Suprapubic skin (tissue), 4 donors: ENCODE measurements at regions not wholly inside any gene's neighbourhood (a gene's known extent, or its start where the extent isn't known, plus 50 kb on each side); places are given as distances from the start of the nearest gene placed in this dataset.

Experiments
- POLR2A ChIP-seq, 2 donors: fragments of 450-650 bp; IDR thresholded peaks; one replicate each; pipeline ENCODE4 v1.6.1; 2017; ENCODE audit warnings: antibody characterized with exemption in 2 of 2, mild to moderate bottlenecking in 2 of 2, moderate library complexity in 2 of 2
- POLR2AphosphoS5 ChIP-seq, 3 donors: sonication (generic); formaldehyde crosslinking; IDR thresholded peaks; one replicate each; pipeline ENCODE4 v1.6.1; 2017; ENCODE audit warnings: antibody characterized with exemption in 3 of 3
- TF ChIP-seq, protein P1 (sequence below), 2 donors: fragments of 200-600 bp in 1 of 2; fragments of 450-650 bp in 1 of 2; sonication (generic) in 1 of 2; IDR thresholded peaks; one replicate each; pipeline ENCODE4 v1.5.1; 2016 to 2019; ENCODE audit warnings: antibody characterized with exemption in 2 of 2, mild to moderate bottlenecking in 1 of 2, moderate library complexity in 1 of 2

DNA sequence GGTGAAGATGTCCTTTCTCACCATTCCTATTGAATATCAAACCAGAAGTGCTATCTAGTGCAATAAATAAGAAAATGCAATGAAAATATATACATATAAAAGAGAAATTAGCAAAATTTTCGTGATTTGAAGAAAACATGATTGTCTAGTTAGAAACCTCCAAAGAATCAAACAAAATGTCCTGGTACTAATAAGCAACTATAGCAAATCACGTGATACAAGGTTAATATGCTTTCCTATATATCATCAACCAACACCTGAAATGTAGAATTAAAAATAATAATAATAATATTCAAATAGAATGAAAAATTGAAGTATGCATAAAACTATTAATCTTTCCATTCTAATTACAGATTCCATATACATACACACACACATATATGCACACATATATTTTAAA is 183.9 kb upstream of the POM121L12 start:
- TF ChIP-seq, protein P1, sequence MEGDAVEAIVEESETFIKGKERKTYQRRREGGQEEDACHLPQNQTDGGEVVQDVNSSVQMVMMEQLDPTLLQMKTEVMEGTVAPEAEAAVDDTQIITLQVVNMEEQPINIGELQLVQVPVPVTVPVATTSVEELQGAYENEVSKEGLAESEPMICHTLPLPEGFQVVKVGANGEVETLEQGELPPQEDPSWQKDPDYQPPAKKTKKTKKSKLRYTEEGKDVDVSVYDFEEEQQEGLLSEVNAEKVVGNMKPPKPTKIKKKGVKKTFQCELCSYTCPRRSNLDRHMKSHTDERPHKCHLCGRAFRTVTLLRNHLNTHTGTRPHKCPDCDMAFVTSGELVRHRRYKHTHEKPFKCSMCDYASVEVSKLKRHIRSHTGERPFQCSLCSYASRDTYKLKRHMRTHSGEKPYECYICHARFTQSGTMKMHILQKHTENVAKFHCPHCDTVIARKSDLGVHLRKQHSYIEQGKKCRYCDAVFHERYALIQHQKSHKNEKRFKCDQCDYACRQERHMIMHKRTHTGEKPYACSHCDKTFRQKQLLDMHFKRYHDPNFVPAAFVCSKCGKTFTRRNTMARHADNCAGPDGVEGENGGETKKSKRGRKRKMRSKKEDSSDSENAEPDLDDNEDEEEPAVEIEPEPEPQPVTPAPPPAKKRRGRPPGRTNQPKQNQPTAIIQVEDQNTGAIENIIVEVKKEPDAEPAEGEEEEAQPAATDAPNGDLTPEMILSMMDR (IDR thresholded peaks at IDR 0.05), result no peak
- TF ChIP-seq POLR2AphosphoS5 (IDR thresholded peaks at IDR 0.05) (no peak), POLR2A (IDR thresholded peaks at IDR 0.05) (no peak)
